Gastrocnemius medialis (tissue), 4 donors: ENCODE measurements at regions not wholly inside any gene's neighbourhood (a gene's known extent, or its start where the extent isn't known, plus 50 kb on each side); places are given as distances from the start of the nearest gene placed in this dataset.

Experiments used
- CTCF ChIP-seq, 5 experiments: fragments of 450-650 bp in 3 of 5; fragments of 200-600 bp in 2 of 5; sonication (generic) in 2 of 5; IDR thresholded peaks in 4 of 5; conservative IDR thresholded peaks in 1 of 5; 1 replicate in 4 of 5; 2 replicates in 1 of 5; pipeline ENCODE4 v1.5.1; 2016 to 2019; ENCODE audit warnings: antibody characterized with exemption in 5 of 5, mild to moderate bottlenecking in 3 of 5, moderate library complexity in 3 of 5
- POLR2A ChIP-seq, 2 donors: fragments of 450-650 bp; IDR thresholded peaks; one replicate each; pipeline ENCODE4 v1.6.1; 2017; ENCODE audit warnings: antibody characterized with exemption in 2 of 2, mild to moderate bottlenecking in 2 of 2, moderate library complexity in 2 of 2

- TF ChIP-seq POLR2A (IDR thresholded peaks at IDR 0.05) (no peak), CTCF (IDR thresholded peaks at IDR 0.05 in 4 of 5, conservative IDR thresholded peaks at IDR 0.05 in 1 of 5) (no peak)
These were observed 97.9 kb downstream of the RAP2B start for GRCh38 chr3:153259956-153260355.
